G401.6 (cell line): ENCODE measurements at regions not wholly inside any gene's neighbourhood (a gene's known extent, or its start where the extent isn't known, plus 50 kb on each side); places are given as distances from the start of the nearest gene placed in this dataset.
"Not testable (repeated sequence)": the region's sequence is repeated elsewhere in the genome, so short reads cannot be mapped to it uniquely, and the experiment has no call there.

ENCODE experiments used
- FAIRE-seq: peaks from 2 replicates; lab custom pipeline; 2012; peaks lifted over from hg19 to GRCh38; lab: Jason Lieb, UNC

- FAIRE-seq: no peak
Observed at GRCh38 chr3:96324087-96324486, 490.3 kb upstream of the EPHA6 start.

DNA sequence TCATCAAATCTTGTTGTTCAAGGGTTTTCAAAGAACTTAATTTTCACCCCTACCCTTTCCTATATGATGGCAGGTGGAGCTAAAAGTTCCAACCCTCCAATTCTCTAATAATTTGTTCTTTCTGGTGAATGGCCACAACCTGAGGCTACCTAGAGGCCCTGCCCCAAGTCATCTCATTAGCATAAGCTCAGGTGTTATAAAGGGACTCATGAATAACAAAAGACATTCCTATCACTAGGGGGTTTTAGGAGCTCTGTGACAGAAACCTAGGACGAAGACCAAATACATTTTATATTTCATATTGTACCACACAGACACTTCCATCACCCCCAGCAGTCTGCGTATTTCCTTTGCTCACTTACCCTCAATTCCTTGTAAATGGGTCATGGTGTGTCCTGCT, 483.6 kb upstream of the EPHA6 start:
- FAIRE-seq: no peak

GRCh38 chr3:96331341-96331740, 483.1 kb upstream of the EPHA6 start:
- FAIRE-seq: no peak

GRCh38 chr3:96334779-96335178, 479.6 kb upstream of the EPHA6 start:
- no peak for FAIRE-seq

GRCh38 chr3:96347289-96347688, 467.1 kb upstream of the EPHA6 start:
- no peak for FAIRE-seq

GRCh38 chr3:96351598-96351997, 462.8 kb upstream of the EPHA6 start:
- FAIRE-seq: not testable (repeated sequence)

DNA sequence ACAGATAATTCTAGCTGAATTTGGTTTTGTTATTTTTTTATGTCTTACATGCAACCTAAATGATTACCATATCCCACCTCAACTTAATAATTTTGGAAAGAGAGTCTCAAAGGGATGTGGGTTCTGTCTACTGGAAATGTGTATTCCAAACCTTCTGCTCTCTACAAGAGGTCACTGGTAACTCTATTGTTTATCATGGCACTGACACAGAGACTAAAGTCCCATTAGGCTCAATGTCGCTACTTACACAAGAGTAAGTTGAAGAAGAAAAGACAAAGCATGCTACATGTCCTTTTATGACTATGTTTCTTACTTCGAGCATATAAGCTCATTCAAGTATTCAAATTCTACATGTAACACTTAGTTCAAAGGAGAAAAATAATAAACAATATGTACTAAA, 460.3 kb upstream of the EPHA6 start:
- no peak for FAIRE-seq

DNA sequence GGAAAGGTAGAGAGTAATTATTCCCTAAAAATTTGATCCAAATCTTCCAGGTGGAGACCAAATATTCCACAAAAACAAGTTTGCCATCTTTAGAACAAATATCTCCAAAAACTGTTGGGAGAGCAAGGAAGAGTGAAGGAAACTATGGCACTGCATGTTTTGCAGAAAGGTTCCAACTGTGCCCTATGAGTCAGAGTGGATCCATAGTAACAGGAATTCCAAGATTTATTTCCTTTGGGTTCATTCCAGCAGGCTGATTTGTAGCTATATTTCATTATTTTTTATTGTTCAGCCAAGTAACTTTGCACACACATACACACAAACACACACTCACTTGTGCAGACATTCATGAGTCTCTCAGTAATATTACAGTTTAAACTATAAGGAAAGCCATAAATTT, 459.7 kb upstream of the EPHA6 start:
- no peak for FAIRE-seq

- FAIRE-seq: no peak
Observed at GRCh38 chr3:96361241-96361640, 453.2 kb upstream of the EPHA6 start.

GRCh38 chr3:96370637-96371036, 443.8 kb upstream of the EPHA6 start:
- no peak for FAIRE-seq

GRCh38 chr3:96410006-96410730, 404.2 kb upstream of the EPHA6 start:
- no peak for FAIRE-seq

GRCh38 chr3:96416549-96417255, 397.7 kb upstream of the EPHA6 start:
- no peak for FAIRE-seq

GRCh38 chr3:96428097-96428496, 386.3 kb upstream of the EPHA6 start:
- FAIRE-seq: no peak

GRCh38 chr3:96430079-96430478, 384.3 kb upstream of the EPHA6 start:
- FAIRE-seq: no peak

GRCh38 chr3:96434651-96435050, 379.7 kb upstream of the EPHA6 start:
- FAIRE-seq: no peak

DNA sequence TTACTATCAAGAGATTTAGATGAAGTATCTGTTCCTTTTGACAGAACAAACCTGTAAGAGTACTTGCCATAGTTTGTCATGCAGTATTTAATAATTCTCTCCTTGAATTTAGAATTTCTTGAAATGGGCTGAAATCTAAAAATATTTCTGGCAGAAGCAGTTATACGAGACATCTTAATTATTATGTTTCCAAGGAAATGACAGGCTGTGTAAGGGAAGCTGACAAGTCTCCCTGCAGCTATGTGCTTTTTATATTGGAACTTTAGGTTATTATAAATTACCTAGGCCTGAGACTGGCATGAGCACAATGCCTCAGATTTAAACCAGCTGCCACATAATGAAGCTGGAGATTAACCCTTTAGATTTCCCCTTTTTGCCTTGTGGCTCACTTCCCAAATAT, 365.0 kb upstream of the EPHA6 start:
- FAIRE-seq: no peak

DNA sequence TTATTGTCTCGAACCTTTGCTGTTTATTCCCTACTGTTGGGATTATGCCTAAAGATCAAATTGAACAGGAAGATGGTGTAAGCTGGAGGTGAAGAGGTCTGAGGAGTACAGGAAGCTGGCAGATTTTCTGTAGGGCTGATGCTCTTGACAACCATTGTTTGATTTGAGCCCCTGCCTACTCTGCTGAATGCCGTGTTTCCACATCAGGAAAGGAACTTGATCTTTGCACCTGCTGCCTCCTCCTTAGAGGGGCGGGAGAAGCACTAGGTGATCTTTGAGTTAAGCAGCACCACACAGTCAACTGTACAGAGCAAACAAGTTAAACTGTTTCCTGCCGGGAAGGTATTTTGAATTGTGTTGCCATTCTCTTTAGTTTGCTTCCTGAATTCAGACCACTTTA, 364.6 kb upstream of the EPHA6 start:
- FAIRE-seq: no peak

- no peak for FAIRE-seq
Observed at GRCh38 chr3:96450699-96451098, 363.7 kb upstream of the EPHA6 start.

- FAIRE-seq: no peak
Observed at GRCh38 chr3:96465521-96465920, 348.9 kb upstream of the EPHA6 start.

- no peak for FAIRE-seq
Observed at GRCh38 chr3:96466441-96466840, 348.0 kb upstream of the EPHA6 start.

- FAIRE-seq: no peak
Observed at GRCh38 chr3:96467639-96468038, 346.8 kb upstream of the EPHA6 start.

DNA sequence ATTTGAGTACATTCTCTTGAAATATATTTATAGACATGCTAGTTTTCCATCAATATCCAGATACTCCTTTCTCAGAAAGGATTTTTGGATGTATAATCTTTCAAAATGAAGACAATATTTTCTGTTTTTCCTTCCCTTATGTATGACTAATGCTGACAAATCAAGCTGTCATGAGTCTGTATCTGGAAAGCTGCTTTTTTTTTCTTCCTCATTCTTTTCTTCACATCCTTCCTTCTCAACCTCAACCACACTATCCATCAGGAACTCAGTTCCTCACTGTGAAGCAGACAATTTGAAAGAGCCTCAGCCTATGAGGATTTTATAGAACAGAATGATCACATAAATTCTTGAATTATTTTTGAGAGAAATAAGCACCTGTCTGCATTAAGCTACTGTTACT, 335.9 kb upstream of the EPHA6 start:
- no peak for FAIRE-seq

- no peak for FAIRE-seq
Observed at GRCh38 chr3:96480881-96481280, 333.5 kb upstream of the EPHA6 start.

- FAIRE-seq: not testable (repeated sequence)
Observed at GRCh38 chr3:96483191-96483590, 331.2 kb upstream of the EPHA6 start.
